Activated gamma-delta T cell treated with anti-CD3 and anti-CD28 coated beads, Interleukin-2, amount 50 U/mL, for 16 hours (primary cell): ENCODE measurements at regions not wholly inside any gene's neighbourhood (a gene's known extent, or its start where the extent isn't known, plus 50 kb on each side); places are given as distances from the start of the nearest gene placed in this dataset.
"Not testable (repeated sequence)": the region's sequence is repeated elsewhere in the genome, so short reads cannot be mapped to it uniquely, and the experiment has no call there.

Experiments
- DNase-seq: peaks from one replicate; pipeline ENCODE4 v3.0.0-alpha.2; 2020; ENCODE audit warnings: low read depth

- no peak for DNase-seq
Measured at GRCh38 chr6:134634466-134634865, 315.4 kb downstream of the ALDH8A1 start.

- peak; percentile 1 for DNase-seq
Measured at GRCh38 chr6:134632982-134633940, 315.3 kb upstream of the SGK1 start.

GRCh38 chr6:134632024-134632423, 314.1 kb upstream of the SGK1 start:
- DNase-seq = no peak

- no peak for DNase-seq
Measured at GRCh38 chr6:134631398-134631924, 313.5 kb upstream of the SGK1 start.

- DNase-seq = no peak
Measured at GRCh38 chr6:134630508-134631121, 312.7 kb upstream of the SGK1 start.

- no peak for DNase-seq
Measured at GRCh38 chr6:134628154-134628553, 310.2 kb upstream of the SGK1 start.

- no peak for DNase-seq
Measured at GRCh38 chr6:134627707-134628106, 309.8 kb upstream of the SGK1 start.

- no peak for DNase-seq
Measured at GRCh38 chr6:134626589-134626988, 308.7 kb upstream of the SGK1 start.

- DNase-seq = no peak
Measured at GRCh38 chr6:134626086-134626485, 308.2 kb upstream of the SGK1 start.

- DNase-seq = no peak
Measured at GRCh38 chr6:134624781-134625180, 306.9 kb upstream of the SGK1 start.

GRCh38 chr6:134623401-134623800, 305.5 kb upstream of the SGK1 start:
- DNase-seq = no peak

GRCh38 chr6:134622382-134623173, 304.7 kb upstream of the SGK1 start:
- DNase-seq = no peak

GRCh38 chr6:134621858-134622257, 303.9 kb upstream of the SGK1 start:
- no peak for DNase-seq

- DNase-seq = no peak
Measured at GRCh38 chr6:134619789-134620188, 301.9 kb upstream of the SGK1 start.

- DNase-seq = no peak
Measured at GRCh38 chr6:134619077-134619476, 301.2 kb upstream of the SGK1 start.

GRCh38 chr6:134614606-134615485, 296.9 kb upstream of the SGK1 start:
- no peak for DNase-seq

GRCh38 chr6:134612128-134612527, 294.2 kb upstream of the SGK1 start:
- DNase-seq = not testable (repeated sequence)

- no peak for DNase-seq
Measured at GRCh38 chr6:134610411-134610810, 292.5 kb upstream of the SGK1 start.

- no peak for DNase-seq
Measured at GRCh38 chr6:134609716-134610261, 291.9 kb upstream of the SGK1 start.

GRCh38 chr6:134607411-134607810, 289.5 kb upstream of the SGK1 start:
- no peak for DNase-seq

GRCh38 chr6:134605034-134605433, 287.1 kb upstream of the SGK1 start:
- no peak for DNase-seq
